HCT116 (cell line): ENCODE measurements at regions not wholly inside any gene's neighbourhood (a gene's known extent, or its start where the extent isn't known, plus 50 kb on each side); places are given as distances from the start of the nearest gene placed in this dataset.

Experiments
- ATAC-seq: fragments of 200-7000 bp; cut with Tn5 transposase; 2 replicates; pipeline ENCODE4 v1.9.1; 2020; ENCODE audit warnings: mild to moderate bottlenecking, moderate library complexity
- BruUV-seq: library from RNA; stranded (reverse); fragments of 400-500 nt; replicated peaks from 2 replicates; lab custom pipeline; 2021; lab: Mats Ljungman, UMichigan
- CTCF ChIA-PET: fragments of 300-600 bp; sonication (Branson Sonifier 250); formaldehyde crosslinking; loops from one replicate; lab custom pipeline; 2021; ENCODE audit warnings: antibody characterized with exemption; lab: Charles Lee
- POLR2A ChIA-PET: fragments of 300-600, 350-600 bp; sonication (Branson Sonifier 250); formaldehyde crosslinking; loops from one replicate; lab custom pipeline; 2021; ENCODE audit warnings: antibody characterized with exemption; lab: Charles Lee
- RAD21 ChIA-PET, 2 experiments: fragments of 300-600 bp; sonication (Branson Sonifier 250); formaldehyde crosslinking; loops; one replicate each; lab custom pipeline; 2023; ENCODE audit warnings: low total read pairs in 2 of 2; ENCODE audit not compliant: uncharacterized antibody in 2 of 2, unreplicated experiment in 2 of 2, low non-redundant PET in 1 of 2; lab: Charles Lee
- DNase-seq: peaks from one replicate; pipeline ENCODE4 v3.0.0-alpha.2; 2010; ENCODE audit warnings: low read depth, low spot score
- H2AFZ ChIP-seq: fragments of 200-600 bp; shearing (Covaris generic), sonication (generic); 2 replicates; pipeline ENCODE4 v1.6.1; 2017; ENCODE audit warnings: low read depth, mixed run types, mixed read lengths, antibody characterized with exemption, low read length; ENCODE audit not compliant: poor library complexity, severe bottlenecking
- H3K27ac ChIP-seq: 2 replicates; pipeline ENCODE4 v1.5.1; 2012; ENCODE audit warnings: low read depth, low read length
- H3K27me3 ChIP-seq: fragments of 200-600 bp; sonication (generic); 2 replicates; pipeline ENCODE4 v1.6.1; 2016; ENCODE audit warnings: mixed run types, low read length, mixed read lengths; ENCODE audit not compliant: insufficient read depth
- H3K36me3 ChIP-seq, 2 experiments: fragments of 200-500 bp in 1 of 2; fragments of 200-600 bp in 1 of 2; sonication (Bioruptor generic) in 1 of 2; sonication (generic) in 1 of 2; 2 replicates each; pipeline versions ENCODE4 v1.5.1 to v1.6.1; 2014 to 2016; ENCODE audit warnings: low read length in 2 of 2, inconsistent platforms in 1 of 2, mixed read lengths in 1 of 2, mixed run types in 1 of 2; ENCODE audit not compliant: insufficient read depth in 2 of 2, control insufficient read depth in 1 of 2
- H3K4me1 ChIP-seq, 2 experiments: fragments of 200-600 bp in 1 of 2; sonication (generic) in 1 of 2; 2 replicates each; pipeline versions ENCODE4 v1.5.1 to v1.6.1; 2012 to 2017; ENCODE audit warnings: low read length in 2 of 2, inconsistent platforms in 1 of 2, mild to moderate bottlenecking in 1 of 2, mixed read lengths in 1 of 2, mixed run types in 1 of 2, moderate library complexity in 1 of 2; ENCODE audit not compliant: insufficient read depth in 2 of 2, control insufficient read depth in 1 of 2
- H3K4me2 ChIP-seq: fragments of 200-600 bp; sonication (generic); 2 replicates; pipeline ENCODE4 v1.6.1; 2017; ENCODE audit warnings: mixed run types, low read length, mixed read lengths
- H3K4me3 ChIP-seq, 2 experiments: fragments of 200-600 bp in 1 of 2; sonication (generic) in 1 of 2; replicated peaks in 1 of 2; 2 replicates each; pipeline ENCODE4 v1.5.1; 2011 to 2016; ENCODE audit warnings: low read length in 2 of 2, control low read depth in 1 of 2, low read depth in 1 of 2, mild to moderate bottlenecking in 1 of 2, mixed read lengths in 1 of 2, mixed run types in 1 of 2
- H3K79me2 ChIP-seq: fragments of 200-600 bp; sonication (generic); 2 replicates; pipeline ENCODE4 v1.6.1; 2017; ENCODE audit warnings: mild to moderate bottlenecking, mixed run types, low read length, moderate library complexity, mixed read lengths; ENCODE audit not compliant: insufficient read depth
- H3K9ac ChIP-seq: fragments of 200-600 bp; sonication (generic); 2 replicates; pipeline ENCODE4 v1.6.1; 2016; ENCODE audit warnings: low read length, mixed read lengths
- H3K9me2 ChIP-seq: fragments of 200-600 bp; sonication (generic), shearing (Covaris generic); 2 replicates; pipeline ENCODE4 v1.6.1; 2017; ENCODE audit warnings: mixed run types, mild to moderate bottlenecking, moderate library complexity; ENCODE audit not compliant: insufficient read depth
- H3K9me3 ChIP-seq, 2 experiments: fragments of 200-500 bp in 1 of 2; fragments of 200-600 bp in 1 of 2; sonication (Bioruptor generic) in 1 of 2; sonication (generic) in 1 of 2; 2 replicates each; pipeline ENCODE4 v1.6.1; 2014 to 2017; ENCODE audit warnings: low read length in 2 of 2, mixed read lengths in 2 of 2, inconsistent platforms in 1 of 2, low read depth in 1 of 2, mild to moderate bottlenecking in 1 of 2, mixed run types in 1 of 2, moderate library complexity in 1 of 2; ENCODE audit not compliant: control insufficient read depth in 1 of 2, insufficient read depth in 1 of 2
- H4K20me1 ChIP-seq: fragments of 200-600 bp; sonication (generic), shearing (Covaris generic); 2 replicates; pipeline ENCODE4 v1.6.1; 2017; ENCODE audit warnings: mixed run types, mild to moderate bottlenecking, moderate library complexity; ENCODE audit not compliant: insufficient read depth
- CTCF ChIP-seq, 3 experiments: fragments of 200-600 bp in 1 of 3; sonication (generic) in 1 of 3; IDR thresholded peaks in 2 of 3; conservative IDR thresholded peaks in 1 of 3; 2 replicates each; pipeline ENCODE4 v1.5.1; 2012 to 2017; ENCODE audit warnings: low read depth in 2 of 3, low read length in 2 of 3, antibody characterized with exemption in 1 of 3, borderline replicate concordance in 1 of 3, control low read depth in 1 of 3, mild to moderate bottlenecking in 1 of 3, mixed read lengths in 1 of 3, mixed run types in 1 of 3, moderate library complexity in 1 of 3; ENCODE audit not compliant: insufficient read depth in 1 of 3
- EZH2phosphoT487 ChIP-seq: fragments of 200-600 bp; IDR thresholded peaks from 2 replicates; pipeline ENCODE4 v1.6.1; 2018; ENCODE audit warnings: antibody characterized with exemption, borderline replicate concordance
- FOSL1 ChIP-seq: IDR thresholded peaks from 2 replicates; pipeline ENCODE4 v1.6.1; 2012; ENCODE audit warnings: low read depth
- RAD21 ChIP-seq: IDR thresholded peaks from 2 replicates; pipeline ENCODE4 v1.6.1; 2012; ENCODE audit warnings: low read depth, mild to moderate bottlenecking
- SP1 ChIP-seq: IDR thresholded peaks from 2 replicates; pipeline ENCODE4 v1.6.1; 2012; ENCODE audit warnings: low read depth
- SRF ChIP-seq: IDR thresholded peaks from 2 replicates; pipeline ENCODE4 v1.6.1; 2012; ENCODE audit warnings: low read depth
- ZNF274 ChIP-seq: fragments of 200-500 bp; sonication (Bioruptor generic); IDR thresholded peaks from 2 replicates; pipeline ENCODE4 v1.6.1; 2014; ENCODE audit warnings: mild to moderate bottlenecking, low read depth, low read length, inconsistent platforms
- intact Hi-C: fragments of 100-400 bp; cut with micrococcal nuclease; formaldehyde crosslinking; loops from 2 replicates; pipeline ENCODE4 v1.10.0; 2022
- TF ChIP-seq, protein P1 (sequence below): IDR thresholded peaks from 2 replicates; pipeline ENCODE4 v1.6.1; 2012; ENCODE audit warnings: low read depth

GRCh38 chr4:138028923-138029322 lies 213.2 kb downstream of the SLC7A11 start:
- Histone ChIP-seq H3K4me2 (no peak overlapping the region), H3K9me2 (no peaks in the 10 kb centered on the region), H3K27ac (no peak overlapping the region), H2AFZ (no peak overlapping the region), H3K27me3 (no peaks in the 10 kb centered on the region), H3K4me1 (no peaks in the 10 kb centered on the region), H3K9ac (no peak overlapping the region), H4K20me1 (no peaks in the 10 kb centered on the region), H3K9me3 (no peaks in the 10 kb centered on the region), H3K79me2 (no peaks in the 10 kb centered on the region), H3K4me3 (no peak overlapping the region), H3K36me3 (no peaks in the 10 kb centered on the region)
- RAD21 ChIA-PET = no interaction called here
- ATAC-seq (no peak), DNase-seq (no peak)
- intact Hi-C loops = no loop called here
- POLR2A ChIA-PET = no interaction called here
- TF ChIP-seq, protein P1, sequence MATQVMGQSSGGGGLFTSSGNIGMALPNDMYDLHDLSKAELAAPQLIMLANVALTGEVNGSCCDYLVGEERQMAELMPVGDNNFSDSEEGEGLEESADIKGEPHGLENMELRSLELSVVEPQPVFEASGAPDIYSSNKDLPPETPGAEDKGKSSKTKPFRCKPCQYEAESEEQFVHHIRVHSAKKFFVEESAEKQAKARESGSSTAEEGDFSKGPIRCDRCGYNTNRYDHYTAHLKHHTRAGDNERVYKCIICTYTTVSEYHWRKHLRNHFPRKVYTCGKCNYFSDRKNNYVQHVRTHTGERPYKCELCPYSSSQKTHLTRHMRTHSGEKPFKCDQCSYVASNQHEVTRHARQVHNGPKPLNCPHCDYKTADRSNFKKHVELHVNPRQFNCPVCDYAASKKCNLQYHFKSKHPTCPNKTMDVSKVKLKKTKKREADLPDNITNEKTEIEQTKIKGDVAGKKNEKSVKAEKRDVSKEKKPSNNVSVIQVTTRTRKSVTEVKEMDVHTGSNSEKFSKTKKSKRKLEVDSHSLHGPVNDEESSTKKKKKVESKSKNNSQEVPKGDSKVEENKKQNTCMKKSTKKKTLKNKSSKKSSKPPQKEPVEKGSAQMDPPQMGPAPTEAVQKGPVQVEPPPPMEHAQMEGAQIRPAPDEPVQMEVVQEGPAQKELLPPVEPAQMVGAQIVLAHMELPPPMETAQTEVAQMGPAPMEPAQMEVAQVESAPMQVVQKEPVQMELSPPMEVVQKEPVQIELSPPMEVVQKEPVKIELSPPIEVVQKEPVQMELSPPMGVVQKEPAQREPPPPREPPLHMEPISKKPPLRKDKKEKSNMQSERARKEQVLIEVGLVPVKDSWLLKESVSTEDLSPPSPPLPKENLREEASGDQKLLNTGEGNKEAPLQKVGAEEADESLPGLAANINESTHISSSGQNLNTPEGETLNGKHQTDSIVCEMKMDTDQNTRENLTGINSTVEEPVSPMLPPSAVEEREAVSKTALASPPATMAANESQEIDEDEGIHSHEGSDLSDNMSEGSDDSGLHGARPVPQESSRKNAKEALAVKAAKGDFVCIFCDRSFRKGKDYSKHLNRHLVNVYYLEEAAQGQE = no peak
- TF ChIP-seq SP1 (no peak), CTCF (IDR thresholded peaks at IDR 0.05 in 2 of 3, conservative IDR thresholded peaks at IDR 0.05 in 1 of 3; ENCODE audit: borderline replicate concordance in 1 of 3, insufficient read depth in 1 of 3, low read depth in 2 of 3, low read length in 2 of 3) (no peak), RAD21 (no peak), ZNF274 (no peak), FOSL1 (no peak), EZH2phosphoT487 (no peak), SRF (no peak)
- CTCF ChIA-PET = no interaction called here
- no TSS peak for BruUV-seq
